ENCODE measurements at regions not wholly inside any gene's neighbourhood (a gene's known extent, or its start where the extent isn't known, plus 50 kb on each side); places are given as distances from the start of the nearest gene placed in this dataset.

DNA sequence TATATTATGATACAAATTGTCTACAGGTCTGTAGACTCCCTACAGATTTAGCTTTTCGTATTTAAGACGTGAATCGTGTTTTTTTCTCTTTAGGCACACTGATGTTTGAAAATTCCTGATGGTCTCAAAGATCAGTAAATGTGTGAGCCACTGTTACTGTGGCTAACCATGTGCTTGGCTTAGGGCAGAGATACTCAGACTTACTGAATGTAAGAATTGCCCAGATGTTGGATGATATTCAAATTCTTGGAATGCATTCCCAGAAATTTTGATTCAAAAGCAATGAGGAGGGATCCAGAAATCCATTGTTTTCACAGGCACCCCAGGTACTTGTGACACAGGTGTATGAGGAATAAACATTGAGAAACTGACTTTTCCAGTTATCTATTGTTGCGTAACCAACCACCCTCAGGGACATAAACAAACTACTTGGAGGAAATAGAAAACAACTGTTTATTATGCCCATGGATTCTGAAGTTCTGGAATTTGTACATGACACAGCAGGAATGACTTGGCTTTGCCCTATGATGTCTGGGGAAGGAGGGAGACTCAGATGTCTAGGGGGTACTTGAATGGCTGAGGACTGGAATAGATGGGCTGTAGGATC is 339.6 kb upstream of the CITED2 start:
- TF ChIP-seq SUZ12 (IDR thresholded peaks at IDR 0.05; ENCODE audit: extremely low read depth, insufficient read depth, insufficient read length) (no peak), YY1 (IDR thresholded peaks at IDR 0.05; ENCODE audit: insufficient read depth, insufficient read length) (no peak), ZNF274 (IDR thresholded peaks at IDR 0.05; ENCODE audit: low read depth, low read length) (no peak)

DNA sequence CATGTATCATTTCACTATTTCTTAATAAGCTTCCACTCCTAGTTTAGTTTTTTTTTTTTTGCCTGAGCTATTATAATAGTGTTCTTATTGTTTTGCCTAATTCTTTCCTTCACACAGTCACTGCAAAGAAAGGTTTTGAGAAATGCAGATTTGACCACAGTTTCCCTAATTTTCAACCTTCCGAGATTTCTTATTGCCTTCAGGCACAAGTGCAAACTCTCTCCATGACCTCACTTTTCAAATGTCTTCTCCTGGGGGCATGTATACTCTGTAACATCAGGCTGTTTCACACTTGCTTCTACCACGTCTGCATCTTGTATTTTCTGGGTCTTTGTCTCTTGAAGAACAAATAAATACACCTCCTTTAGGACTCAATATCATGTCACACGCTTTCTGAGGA is 339.0 kb upstream of the CITED2 start:
- no peaks in the 10 kb centered on the region for H3K36me3 ChIP-seq (ENCODE audit: insufficient read depth, insufficient read length, low read length)
- TF ChIP-seq YY1 (IDR thresholded peaks at IDR 0.05; ENCODE audit: insufficient read depth, insufficient read length) (no peak), SUZ12 (IDR thresholded peaks at IDR 0.05; ENCODE audit: extremely low read depth, insufficient read depth, insufficient read length) (no peak), ZNF274 (IDR thresholded peaks at IDR 0.05; ENCODE audit: low read depth, low read length) (no peak)
- H3K27me3 ChIP-seq (ENCODE audit: insufficient read depth, insufficient read length): no peaks in the 10 kb centered on the region
- no peak for DNase-seq (ENCODE audit: low read depth, low spot score)
- H3K9me3 ChIP-seq (ENCODE audit: insufficient read depth, low read length): no peaks in the 10 kb centered on the region
- H3K4me1 ChIP-seq (ENCODE audit: insufficient read depth, insufficient read length): no peaks in the 10 kb centered on the region
- H3K4me3 ChIP-seq (ENCODE audit: insufficient read length, low read depth): no peak overlapping the region
- H3K9ac ChIP-seq (ENCODE audit: insufficient read length, low read depth): no peak overlapping the region

More for the DNA sequence above, 339.6 kb upstream of the CITED2 start:
- DNase-seq (ENCODE audit: low read depth, low spot score): no peak
- Histone ChIP-seq H3K36me3 (ENCODE audit: insufficient read depth, insufficient read length, low read length) (no peaks in the 10 kb centered on the region), H3K27me3 (ENCODE audit: insufficient read depth, insufficient read length) (no peaks in the 10 kb centered on the region), H3K9me3 (ENCODE audit: insufficient read depth, low read length) (no peaks in the 10 kb centered on the region; the same call in 1 of the 2 replicates), H3K9ac (ENCODE audit: insufficient read length, low read depth) (no peak overlapping the region), H3K4me3 (ENCODE audit: insufficient read length, low read depth) (no peak overlapping the region), H3K4me1 (ENCODE audit: insufficient read depth, insufficient read length) (no peaks in the 10 kb centered on the region)

DNA sequence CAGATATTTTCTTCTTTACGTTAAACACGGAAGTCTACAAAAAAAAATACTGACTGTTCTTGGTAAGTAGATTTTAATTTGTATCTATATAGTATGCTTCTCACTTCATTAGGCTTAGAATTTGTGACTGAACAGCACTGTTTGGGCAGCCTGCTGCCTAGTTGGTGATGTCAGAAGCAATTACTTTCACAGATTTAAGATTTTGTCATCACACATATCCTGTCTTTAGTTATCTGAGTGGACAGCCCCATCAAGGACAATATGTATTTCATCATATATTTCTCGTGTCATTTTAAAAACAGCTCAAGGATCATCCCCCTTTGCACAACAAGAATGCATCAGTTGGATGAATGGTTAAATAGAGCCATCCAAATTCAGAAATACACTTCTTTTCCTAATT is 338.4 kb upstream of the CITED2 start:
- Histone ChIP-seq H3K9ac (ENCODE audit: insufficient read length, low read depth) (no peak overlapping the region), H3K9me3 (ENCODE audit: insufficient read depth, low read length) (no peaks in the 10 kb centered on the region), H3K36me3 (ENCODE audit: insufficient read depth, insufficient read length, low read length) (no peaks in the 10 kb centered on the region), H3K4me1 (ENCODE audit: insufficient read depth, insufficient read length) (no peaks in the 10 kb centered on the region), H3K4me3 (ENCODE audit: insufficient read length, low read depth) (no peak overlapping the region), H3K27me3 (ENCODE audit: insufficient read depth, insufficient read length) (no peaks in the 10 kb centered on the region)
- TF ChIP-seq ZNF274 (IDR thresholded peaks at IDR 0.05; ENCODE audit: low read depth, low read length): no peak
- no peak for TF ChIP-seq YY1 (IDR thresholded peaks at IDR 0.05; ENCODE audit: insufficient read depth, insufficient read length)
- TF ChIP-seq SUZ12 (IDR thresholded peaks at IDR 0.05; ENCODE audit: extremely low read depth, insufficient read depth, insufficient read length): no peak
- DNase-seq (ENCODE audit: low read depth, low spot score): no peak

DNA sequence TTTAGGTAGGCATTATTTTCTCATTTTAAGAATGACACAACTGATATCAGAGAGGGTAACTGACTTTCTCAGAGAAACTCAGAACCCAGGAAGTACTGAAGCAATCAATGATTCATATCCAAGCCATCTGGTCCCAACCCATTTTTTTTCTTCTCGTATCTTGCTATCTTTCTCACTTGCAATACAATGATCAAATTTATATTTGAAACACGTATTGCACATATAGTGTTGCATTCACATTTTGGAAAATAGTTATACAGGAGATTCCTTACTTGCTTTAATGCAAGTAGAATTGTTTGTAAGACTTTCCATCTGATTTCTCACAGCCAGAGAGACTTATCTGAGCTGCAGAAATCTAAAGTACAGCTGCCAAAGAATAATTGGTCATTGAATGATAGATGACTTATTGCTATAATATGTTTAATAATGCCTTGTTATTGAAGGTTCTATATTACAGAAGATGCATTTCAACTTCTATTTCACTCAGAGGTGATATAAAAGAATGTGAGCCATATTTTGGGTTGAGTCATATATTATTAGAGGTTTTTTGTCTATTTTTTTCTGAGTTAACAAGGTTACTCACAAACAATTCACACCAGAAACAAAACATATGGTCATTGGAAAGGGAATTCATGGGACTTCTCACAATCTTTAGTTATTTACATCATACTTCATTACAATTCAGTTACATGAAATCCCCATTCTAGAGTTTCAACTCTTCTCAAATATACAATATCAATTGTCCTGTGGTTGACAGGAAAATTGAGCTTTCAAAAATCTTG is 337.5 kb upstream of the CITED2 start:
- DNase-seq (ENCODE audit: low read depth, low spot score): no peak
- TF ChIP-seq ZNF274 (IDR thresholded peaks at IDR 0.05; ENCODE audit: low read depth, low read length) (no peak), YY1 (IDR thresholded peaks at IDR 0.05; ENCODE audit: insufficient read depth, insufficient read length) (no peak), SUZ12 (IDR thresholded peaks at IDR 0.05; ENCODE audit: extremely low read depth, insufficient read depth, insufficient read length) (no peak)
- no peaks in the 10 kb centered on the region for H3K4me1 ChIP-seq (ENCODE audit: insufficient read depth, insufficient read length)
- no peak overlapping the region for H3K9ac ChIP-seq (ENCODE audit: insufficient read length, low read depth)
- H3K4me3 ChIP-seq (ENCODE audit: insufficient read length, low read depth): no peak overlapping the region
- no peaks in the 10 kb centered on the region for H3K36me3 ChIP-seq (ENCODE audit: insufficient read depth, insufficient read length, low read length)
- no peaks in the 10 kb centered on the region for H3K27me3 ChIP-seq (ENCODE audit: insufficient read depth, insufficient read length)
- H3K9me3 ChIP-seq (ENCODE audit: insufficient read depth, low read length): no peaks in the 10 kb centered on the region

DNA sequence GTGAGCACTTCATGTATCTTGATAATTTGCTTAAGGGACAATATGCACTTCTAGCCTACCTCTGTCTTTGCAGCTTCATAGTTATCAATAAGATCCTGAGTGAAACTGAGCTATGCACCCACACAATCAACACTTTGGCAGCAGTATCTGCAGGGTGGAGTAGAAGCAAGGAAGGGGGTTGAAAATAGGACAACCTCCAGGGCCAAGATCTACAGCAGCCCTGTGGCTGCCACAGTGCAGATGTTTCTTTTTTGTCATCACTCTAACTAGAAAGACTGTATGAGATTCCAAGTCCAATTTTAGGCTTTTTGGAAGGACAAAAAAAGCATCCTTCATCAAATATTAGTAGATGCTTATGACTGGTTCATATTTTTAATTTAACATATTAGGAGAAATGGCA is 336.1 kb upstream of the CITED2 start:
- DNase-seq (ENCODE audit: low read depth, low spot score): no peak
- H3K9ac ChIP-seq (ENCODE audit: insufficient read length, low read depth): no peak overlapping the region
- TF ChIP-seq ZNF274 (IDR thresholded peaks at IDR 0.05; ENCODE audit: low read depth, low read length) (no peak), YY1 (IDR thresholded peaks at IDR 0.05; ENCODE audit: insufficient read depth, insufficient read length) (no peak), SUZ12 (IDR thresholded peaks at IDR 0.05; ENCODE audit: extremely low read depth, insufficient read depth, insufficient read length) (no peak)
- no peaks in the 10 kb centered on the region for H3K36me3 ChIP-seq (ENCODE audit: insufficient read depth, insufficient read length, low read length)
- no peak overlapping the region for H3K4me3 ChIP-seq (ENCODE audit: insufficient read length, low read depth)
- no peaks in the 10 kb centered on the region for H3K4me1 ChIP-seq (ENCODE audit: insufficient read depth, insufficient read length)
- H3K9me3 ChIP-seq (ENCODE audit: insufficient read depth, low read length): no peaks in the 10 kb centered on the region
- no peaks in the 10 kb centered on the region for H3K27me3 ChIP-seq (ENCODE audit: insufficient read depth, insufficient read length)

DNA sequence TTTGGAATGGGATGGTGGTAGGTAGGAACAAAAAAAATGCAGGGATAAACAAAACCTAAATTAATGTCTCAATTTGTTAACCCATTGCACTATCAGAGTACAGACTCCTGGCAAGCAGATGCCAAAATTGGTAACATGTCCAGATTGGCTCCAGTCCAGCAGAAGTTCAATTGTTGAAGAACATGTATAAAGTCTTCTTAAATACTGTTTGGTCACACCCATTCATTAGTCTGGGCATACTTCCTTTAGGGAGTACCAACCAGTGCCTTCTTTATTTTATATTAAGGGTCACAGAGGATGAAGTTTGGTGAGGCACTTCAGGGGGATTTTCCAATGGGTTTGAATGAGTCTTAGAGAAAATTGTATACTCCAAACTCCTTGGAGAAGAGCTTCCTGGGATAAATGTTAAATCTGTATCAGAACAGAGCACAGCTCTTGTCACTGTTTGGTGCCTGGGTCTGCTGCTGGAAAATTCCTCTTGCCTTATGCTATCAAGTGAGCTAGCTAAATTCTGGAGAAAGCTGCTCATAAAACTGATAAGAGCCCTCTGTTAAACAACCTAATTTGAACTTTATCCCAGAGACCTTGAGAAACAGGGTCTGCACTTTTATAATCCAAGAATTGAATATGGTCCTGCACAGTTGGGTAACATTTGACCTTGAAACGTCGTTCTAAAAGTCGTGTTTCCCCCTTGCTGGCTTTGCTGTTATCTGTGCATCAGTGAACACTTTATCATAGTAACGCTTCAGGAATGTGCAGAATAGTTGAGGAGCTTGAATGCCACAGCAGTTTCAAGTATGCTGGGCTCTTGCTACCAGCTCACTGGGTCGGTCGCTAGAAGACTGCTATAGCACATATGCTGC is 334.1 kb upstream of the CITED2 start:
- Histone ChIP-seq H3K4me1 (ENCODE audit: insufficient read depth, insufficient read length) (no peaks in the 10 kb centered on the region), H3K9me3 (ENCODE audit: insufficient read depth, low read length) (no peaks in the 10 kb centered on the region), H3K4me3 (ENCODE audit: insufficient read length, low read depth) (no peak overlapping the region), H3K36me3 (ENCODE audit: insufficient read depth, insufficient read length, low read length) (no peaks in the 10 kb centered on the region), H3K27me3 (ENCODE audit: insufficient read depth, insufficient read length) (no peaks in the 10 kb centered on the region), H3K9ac (ENCODE audit: insufficient read length, low read depth) (no peak overlapping the region)
- DNase-seq (ENCODE audit: low read depth, low spot score): no peak
- TF ChIP-seq YY1 (IDR thresholded peaks at IDR 0.05; ENCODE audit: insufficient read depth, insufficient read length): no peak
- TF ChIP-seq SUZ12 (IDR thresholded peaks at IDR 0.05; ENCODE audit: extremely low read depth, insufficient read depth, insufficient read length): no peak
- TF ChIP-seq ZNF274 (IDR thresholded peaks at IDR 0.05; ENCODE audit: low read depth, low read length): no peak

DNA sequence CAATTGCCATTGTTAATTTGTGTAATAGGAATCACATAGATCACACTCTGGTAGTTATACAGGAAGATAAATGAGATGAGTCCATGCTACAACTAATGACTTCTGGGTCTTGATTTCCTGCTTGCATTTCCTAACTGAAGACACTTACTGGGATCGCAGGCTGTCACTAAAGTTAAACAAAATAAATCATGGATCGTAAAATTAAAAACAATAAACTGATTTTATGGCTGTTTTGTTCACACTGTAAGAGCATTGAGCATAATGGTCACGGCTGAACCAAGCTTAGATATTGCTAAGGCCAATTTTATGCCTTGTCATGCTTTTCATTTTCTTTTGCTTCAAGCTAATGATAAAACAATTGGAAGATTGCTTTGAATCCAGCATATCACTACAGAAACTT is 332.5 kb upstream of the CITED2 start:
- no peak for DNase-seq (ENCODE audit: low read depth, low spot score)
- Histone ChIP-seq H3K27me3 (ENCODE audit: insufficient read depth, insufficient read length) (no peaks in the 10 kb centered on the region), H3K9ac (ENCODE audit: insufficient read length, low read depth) (no peak overlapping the region), H3K4me3 (ENCODE audit: insufficient read length, low read depth) (no peak overlapping the region), H3K9me3 (ENCODE audit: insufficient read depth, low read length) (no peaks in the 10 kb centered on the region), H3K4me1 (ENCODE audit: insufficient read depth, insufficient read length) (no peaks in the 10 kb centered on the region), H3K36me3 (ENCODE audit: insufficient read depth, insufficient read length, low read length) (no peaks in the 10 kb centered on the region)
- TF ChIP-seq ZNF274 (IDR thresholded peaks at IDR 0.05; ENCODE audit: low read depth, low read length): no peak
- no peak for TF ChIP-seq YY1 (IDR thresholded peaks at IDR 0.05; ENCODE audit: insufficient read depth, insufficient read length)
- TF ChIP-seq SUZ12 (IDR thresholded peaks at IDR 0.05; ENCODE audit: extremely low read depth, insufficient read depth, insufficient read length): no peak
